H9 (cell line): ENCODE measurements at regions not wholly inside any gene's neighbourhood (a gene's known extent, or its start where the extent isn't known, plus 50 kb on each side); places are given as distances from the start of the nearest gene placed in this dataset.

Experiments used
- DNase-seq: peaks from one replicate; pipeline ENCODE4 v3.0.0-alpha.2; 2017
- H2AFZ ChIP-seq: one replicate; pipeline ENCODE4 v1.6.1; 2013; ENCODE audit warnings: mild to moderate bottlenecking, low read length, control low read depth, moderate library complexity
- H2AK5ac ChIP-seq: 2 replicates; pipeline ENCODE4 v1.6.1; 2013; ENCODE audit warnings: low read length, control low read depth, mixed read lengths; ENCODE audit not compliant: insufficient read length
- H2BK120ac ChIP-seq: one replicate; pipeline ENCODE4 v1.6.1; 2013; ENCODE audit warnings: low read depth, mild to moderate bottlenecking, low read length, control low read depth, inconsistent platforms; ENCODE audit not compliant: poor library complexity, severe bottlenecking
- H2BK12ac ChIP-seq: 2 replicates; pipeline ENCODE4 v1.6.1; 2013; ENCODE audit warnings: low read length, control low read depth, mixed read lengths, low read depth; ENCODE audit not compliant: insufficient read length
- H2BK15ac ChIP-seq: 2 replicates; pipeline ENCODE4 v1.6.1; 2013; ENCODE audit warnings: low read depth, low read length, control low read depth
- H2BK20ac ChIP-seq: one replicate; pipeline ENCODE4 v1.6.1; 2013; ENCODE audit warnings: low read depth, mild to moderate bottlenecking, low read length, control low read depth, inconsistent platforms; ENCODE audit not compliant: poor library complexity, severe bottlenecking
- H2BK5ac ChIP-seq: 2 replicates; pipeline ENCODE4 v1.6.1; 2013; ENCODE audit warnings: low read length, control low read depth, mixed read lengths; ENCODE audit not compliant: insufficient read length
- H3K14ac ChIP-seq: 2 replicates; pipeline ENCODE4 v1.6.1; 2013; ENCODE audit warnings: low read length, control low read depth; ENCODE audit not compliant: insufficient read depth
- H3K18ac ChIP-seq: 2 replicates; pipeline ENCODE4 v1.6.1; 2013; ENCODE audit warnings: low read depth, mild to moderate bottlenecking, mixed read lengths, low read length, control low read depth; ENCODE audit not compliant: insufficient read length
- H3K23ac ChIP-seq: 2 replicates; pipeline ENCODE4 v1.6.1; 2013; ENCODE audit warnings: low read length, control low read depth, mixed read lengths, low read depth; ENCODE audit not compliant: insufficient read length
- H3K23me2 ChIP-seq: 2 replicates; pipeline ENCODE4 v1.6.1; 2013; ENCODE audit warnings: low read depth, mild to moderate bottlenecking, mixed read lengths, low read length, control low read depth; ENCODE audit not compliant: insufficient read length, poor library complexity, severe bottlenecking
- H3K27ac ChIP-seq: 2 replicates; pipeline ENCODE4 v1.5.1; 2013; ENCODE audit warnings: low read length, control low read depth, mixed read lengths, low read depth; ENCODE audit not compliant: insufficient read length
- H3K27me3 ChIP-seq: 2 replicates; pipeline ENCODE4 v1.6.1; 2013; ENCODE audit warnings: low read length, control low read depth, inconsistent platforms; ENCODE audit not compliant: insufficient read depth
- H3K4ac ChIP-seq: 2 replicates; pipeline ENCODE4 v1.6.1; 2013; ENCODE audit warnings: low read depth, mild to moderate bottlenecking, control low read depth, inconsistent platforms, low read length, moderate library complexity
- H3K4me1 ChIP-seq: 2 replicates; pipeline ENCODE4 v1.6.1; 2013; ENCODE audit warnings: low read length, control low read depth, inconsistent platforms; ENCODE audit not compliant: insufficient read depth
- H3K4me2 ChIP-seq: 2 replicates; pipeline ENCODE4 v1.6.1; 2013; ENCODE audit warnings: low read length, control low read depth, mixed read lengths; ENCODE audit not compliant: insufficient read length, insufficient read depth
- H3K56ac ChIP-seq: 2 replicates; pipeline ENCODE4 v1.6.1; 2013; ENCODE audit warnings: low read depth, mild to moderate bottlenecking, mixed read lengths, low read length, control low read depth; ENCODE audit not compliant: insufficient read length
- H3K79me1 ChIP-seq: 2 replicates; pipeline ENCODE4 v1.6.1; 2013; ENCODE audit warnings: low read depth, mild to moderate bottlenecking, moderate library complexity, low read length, control low read depth, inconsistent platforms; ENCODE audit not compliant: insufficient read depth, poor library complexity, severe bottlenecking
- H3K79me2 ChIP-seq: 2 replicates; pipeline ENCODE4 v1.6.1; 2013; ENCODE audit warnings: low read length, control low read depth, inconsistent platforms; ENCODE audit not compliant: insufficient read depth
- H3K9ac ChIP-seq: 2 replicates; pipeline ENCODE4 v1.6.1; 2013; ENCODE audit warnings: low read length, control low read depth, mixed read lengths; ENCODE audit not compliant: insufficient read length; ENCODE audit errors: extremely low read depth
- H3K9me3 ChIP-seq: one replicate; pipeline ENCODE4 v1.6.1; 2013; ENCODE audit warnings: low read depth, low read length, inconsistent platforms; ENCODE audit not compliant: control insufficient read depth
- H3T11ph ChIP-seq: one replicate; pipeline ENCODE4 v1.6.1; 2013; ENCODE audit warnings: mild to moderate bottlenecking, low read length, control low read depth, inconsistent platforms
- H4K20me1 ChIP-seq: one replicate; pipeline ENCODE4 v1.6.1; 2013; ENCODE audit not compliant: control insufficient read depth, insufficient read length, insufficient read depth
- H4K5ac ChIP-seq: 2 replicates; pipeline ENCODE4 v1.6.1; 2013; ENCODE audit warnings: low read depth, mild to moderate bottlenecking, mixed read lengths, low read length, control low read depth; ENCODE audit not compliant: insufficient read length
- H4K8ac ChIP-seq: replicated peaks from 2 replicates; pipeline ENCODE4 v1.6.1; 2013; ENCODE audit warnings: low read length, control low read depth, mixed read lengths, low read depth; ENCODE audit not compliant: insufficient read length
- H4K91ac ChIP-seq: 2 replicates; pipeline ENCODE4 v1.6.1; 2013; ENCODE audit warnings: low read depth, mild to moderate bottlenecking, moderate library complexity, mixed read lengths, low read length, control low read depth; ENCODE audit not compliant: insufficient read length
- H3K27ac Mint-ChIP-seq, 3 experiments: 2 replicates in 2 of 3; 3 replicates in 1 of 3; pipeline ENCODE4 v1.8.0; 2020 to 2021; ENCODE audit warnings: mixed read lengths in 3 of 3, mild to moderate bottlenecking in 1 of 3, moderate library complexity in 1 of 3
- H3K27me3 Mint-ChIP-seq: 2 replicates; pipeline ENCODE4 v1.8.0; 2021; ENCODE audit warnings: low read depth, mild to moderate bottlenecking, moderate library complexity, mixed read lengths
- H3K36me3 Mint-ChIP-seq, 3 experiments: 2 replicates in 2 of 3; 3 replicates in 1 of 3; pipeline ENCODE4 v1.8.0; 2020 to 2021; ENCODE audit warnings: low read depth in 3 of 3, mixed read lengths in 3 of 3; ENCODE audit not compliant: insufficient read depth in 1 of 3
- H3K4me1 Mint-ChIP-seq, 2 experiments: 2 replicates each; pipeline ENCODE4 v1.8.0; 2020; ENCODE audit warnings: mixed read lengths in 2 of 2
- H3K4me3 Mint-ChIP-seq, 2 experiments: 2 replicates in 1 of 2; 3 replicates in 1 of 2; pipeline ENCODE4 v1.8.0; 2020 to 2021; ENCODE audit warnings: mild to moderate bottlenecking in 2 of 2, mixed read lengths in 2 of 2, moderate library complexity in 1 of 2
- H3K9me3 Mint-ChIP-seq, 2 experiments: 2 replicates in 1 of 2; 3 replicates in 1 of 2; pipeline ENCODE4 v1.8.0; 2020; ENCODE audit warnings: mild to moderate bottlenecking in 2 of 2, mixed read lengths in 2 of 2, moderate library complexity in 1 of 2
- CTCF ChIP-seq: fragments of 200-600 bp; sonication (generic); conservative IDR thresholded peaks from 3 replicates; pipeline ENCODE4 v1.8.0; 2021; ENCODE audit warnings: antibody characterized with exemption, mild to moderate bottlenecking
- WGBS: extraction: QIAGEN DNeasy Blood & Tissue Kit; methylation state at CpG from one replicate; pipeline ENCODE4 v1.1.7; 2013; ENCODE audit warnings: missing lambda C conversion rate, low lambda C conversion rate, mixed read lengths; ENCODE audit not compliant: insufficient read length; ENCODE audit errors: extremely low coverage; 5-methylcytosine and 5-hydroxymethylcytosine counted together

- H3K56ac ChIP-seq, result no peak overlapping the region
- no peak overlapping the region for H2BK120ac ChIP-seq
- no peaks in the 10 kb centered on the region for H3K27me3 ChIP-seq
- H2BK12ac ChIP-seq, result no peak overlapping the region
- H2AK5ac ChIP-seq, result no peak overlapping the region
- no peak overlapping the region for H3T11ph ChIP-seq
- H3K27me3 Mint-ChIP-seq, result no peaks in the 10 kb centered on the region
- H2AFZ ChIP-seq, result no peak overlapping the region
- H4K8ac ChIP-seq, result no peak overlapping the region
- DNase-seq, result no peak
- H3K4me1 ChIP-seq, result no peaks in the 10 kb centered on the region
- H3K23me2 ChIP-seq, result no peaks in the 10 kb centered on the region
- H3K4me1 Mint-ChIP-seq, result no peaks in the 10 kb centered on the region
- H3K9me3 Mint-ChIP-seq, result no peaks in the 10 kb centered on the region
- no peaks in the 10 kb centered on the region for H3K79me2 ChIP-seq
- no peak for TF ChIP-seq CTCF
- H3K36me3 Mint-ChIP-seq, result no peaks in the 10 kb centered on the region; a peak in 1 of 7 replicates
- WGBS, result no CpG with 5 or more reads among the region's 12 CpGs
- H3K27ac Mint-ChIP-seq, result no peak overlapping the region; a peak in 1 of 7 replicates
- H2BK5ac ChIP-seq, result no peak overlapping the region
- no peak overlapping the region for H3K4ac ChIP-seq
- no peak overlapping the region for H3K14ac ChIP-seq
- no peak overlapping the region for H4K5ac ChIP-seq
- no peak overlapping the region for H4K91ac ChIP-seq
- no peak overlapping the region for H3K4me2 ChIP-seq
- H3K27ac ChIP-seq, result no peak overlapping the region
- H3K9ac ChIP-seq, result no peak overlapping the region
- no peak overlapping the region for H3K4me3 Mint-ChIP-seq
- H3K79me1 ChIP-seq, result no peaks in the 10 kb centered on the region
- H3K9me3 ChIP-seq, result no peaks in the 10 kb centered on the region
- no peak overlapping the region for H2BK15ac ChIP-seq
- no peak overlapping the region for H2BK20ac ChIP-seq
- H3K18ac ChIP-seq, result no peak overlapping the region
- no peak overlapping the region for H3K23ac ChIP-seq
- no peaks in the 10 kb centered on the region for H4K20me1 ChIP-seq
Measured at GRCh38 chr5:163947848-163948666, 442.6 kb downstream of the MAT2B start.
